GM12891 (cell line): ENCODE measurements at regions not wholly inside any gene's neighbourhood (a gene's known extent, or its start where the extent isn't known, plus 50 kb on each side); places are given as distances from the start of the nearest gene placed in this dataset.

Experiments used
- POLR2A ChIP-seq: IDR thresholded peaks from 2 replicates; pipeline ENCODE4 v1.6.1; 2011; ENCODE audit warnings: low read depth, low read length, control low read depth
- TAF1 ChIP-seq: IDR thresholded peaks from 2 replicates; pipeline ENCODE4 v1.6.1; 2011; ENCODE audit warnings: low read depth, low read length, control low read depth

- no peak for TF ChIP-seq POLR2A
- no peak for TF ChIP-seq TAF1
Observed at GRCh38 chr22:27100789-27101188, 443.4 kb downstream of the MIAT start.
